Hematopoietic multipotent progenitor cell (in vitro differentiated cells): ENCODE measurements at regions not wholly inside any gene's neighbourhood (a gene's known extent, or its start where the extent isn't known, plus 50 kb on each side); places are given as distances from the start of the nearest gene placed in this dataset.

ENCODE experiments used
- DNase-seq, 3 donors: peaks; one replicate each; pipeline ENCODE4 v3.0.0-alpha.2; 2011 to 2015; ENCODE audit warnings: low read depth in 2 of 3, low spot score in 2 of 3

DNA sequence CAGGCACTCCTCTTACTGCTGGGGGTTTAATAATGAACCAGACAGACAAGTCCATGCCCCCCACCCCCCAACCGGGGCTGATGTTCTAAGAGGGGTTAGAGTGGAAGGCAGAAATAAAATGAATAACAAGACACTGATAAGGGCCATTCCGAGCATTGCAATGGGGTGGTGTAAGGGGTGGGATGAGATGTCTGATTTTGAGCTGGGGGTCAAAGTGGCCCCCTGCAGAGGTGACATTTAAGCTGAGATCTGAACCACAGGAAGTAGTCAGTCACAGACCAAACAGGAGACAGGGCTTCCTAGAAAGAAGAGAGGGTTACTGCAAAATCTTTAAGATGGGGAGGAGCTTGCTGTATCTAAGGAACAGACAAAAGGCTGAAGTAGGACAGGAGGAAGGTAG, 180.6 kb upstream of the SH3BP4 start:
- DNase-seq, result no peak

DNA sequence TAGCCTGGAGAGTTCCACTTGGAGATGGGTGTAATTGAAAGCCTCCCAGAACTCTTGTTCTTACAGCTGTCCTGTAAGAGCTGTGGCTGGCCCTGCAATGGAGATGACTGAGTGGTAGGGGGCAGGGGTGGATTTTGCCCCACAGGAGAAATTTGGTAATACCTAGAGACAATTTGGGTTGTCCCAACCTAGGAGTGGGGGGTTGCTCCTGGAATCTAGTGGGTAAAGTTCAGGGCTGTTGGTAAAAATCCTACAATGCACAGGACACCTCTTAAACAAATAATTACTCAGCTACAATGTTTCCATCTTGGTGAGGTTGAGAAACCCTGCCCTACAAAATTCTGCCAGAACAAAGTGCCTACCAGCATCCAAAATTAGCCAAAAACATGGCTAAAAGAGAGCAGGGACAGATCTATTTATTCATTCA, 181.1 kb upstream of the SH3BP4 start:
- no peak for DNase-seq

DNA sequence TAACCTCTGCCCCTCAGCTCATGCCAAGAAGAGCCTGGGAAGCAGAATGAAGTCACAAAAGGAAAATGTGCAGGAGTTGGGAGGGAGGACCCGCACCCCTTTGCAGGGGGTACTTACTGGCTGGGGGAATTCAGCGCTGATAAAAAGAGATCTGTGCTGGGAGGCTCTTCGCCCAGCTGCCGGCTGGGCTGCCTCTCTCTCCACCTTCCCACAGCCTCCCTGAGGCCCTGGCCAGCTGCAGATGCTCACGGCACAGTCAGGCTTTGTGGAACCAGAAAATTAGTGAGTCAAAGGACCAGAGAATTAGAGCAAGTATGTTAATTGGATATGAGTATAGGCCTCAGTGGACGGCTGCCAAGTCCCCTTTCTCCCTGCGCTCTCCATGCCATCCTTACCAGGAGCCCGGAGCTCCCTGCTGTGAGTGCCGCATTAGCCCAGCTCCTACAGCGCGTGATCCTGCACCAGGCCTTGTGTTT, 181.7 kb upstream of the SH3BP4 start:
- DNase-seq, result no peak

DNA sequence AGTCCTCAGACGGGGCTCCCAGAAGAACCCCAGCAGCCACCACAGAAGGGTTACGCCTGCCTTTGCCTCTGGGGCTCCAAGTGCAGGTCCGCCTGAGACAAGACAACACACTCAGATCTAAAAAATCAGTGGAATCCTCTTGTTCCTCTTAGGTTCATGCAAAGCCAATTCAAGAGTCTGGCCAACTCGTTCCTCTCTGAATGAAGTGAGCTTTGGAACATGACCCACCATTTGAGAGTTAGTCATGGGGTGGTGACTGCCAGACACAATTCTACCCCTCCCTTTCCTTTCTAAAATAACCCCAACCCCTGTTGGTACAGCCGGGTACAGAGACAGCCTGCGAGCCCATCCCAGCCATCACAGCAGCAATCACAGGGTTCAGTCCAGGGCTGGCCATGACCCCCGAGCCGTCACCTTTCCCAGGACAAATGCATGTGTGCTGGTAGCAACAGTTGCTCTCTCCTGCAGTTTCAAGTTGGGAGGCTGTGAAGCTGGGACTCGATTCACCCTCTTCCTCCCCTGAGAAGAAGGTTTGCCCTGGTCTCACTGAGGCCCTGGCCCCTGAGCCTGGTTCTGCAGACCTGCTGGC, 183.1 kb upstream of the SH3BP4 start:
- no peak for DNase-seq

DNA sequence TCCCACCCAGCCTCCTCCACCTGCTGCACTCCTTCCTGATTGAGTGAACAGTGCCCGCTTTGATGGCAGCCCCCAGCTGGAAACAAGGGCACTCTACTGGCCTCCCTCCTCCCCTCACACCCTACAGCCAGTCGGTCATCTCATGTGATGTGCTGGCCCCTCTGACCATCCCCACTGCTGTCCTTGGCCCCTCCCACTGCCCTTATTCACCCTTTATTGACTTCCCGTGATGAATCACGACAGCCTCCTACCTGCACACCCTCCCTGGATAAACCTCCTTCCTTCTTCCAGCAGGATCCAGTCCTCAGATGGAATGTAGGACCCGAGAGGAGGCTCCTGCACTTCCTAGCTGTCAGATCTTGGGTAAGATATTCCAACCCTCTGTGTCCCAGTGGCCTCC, 186.5 kb upstream of the SH3BP4 start:
- no peak for DNase-seq

DNA sequence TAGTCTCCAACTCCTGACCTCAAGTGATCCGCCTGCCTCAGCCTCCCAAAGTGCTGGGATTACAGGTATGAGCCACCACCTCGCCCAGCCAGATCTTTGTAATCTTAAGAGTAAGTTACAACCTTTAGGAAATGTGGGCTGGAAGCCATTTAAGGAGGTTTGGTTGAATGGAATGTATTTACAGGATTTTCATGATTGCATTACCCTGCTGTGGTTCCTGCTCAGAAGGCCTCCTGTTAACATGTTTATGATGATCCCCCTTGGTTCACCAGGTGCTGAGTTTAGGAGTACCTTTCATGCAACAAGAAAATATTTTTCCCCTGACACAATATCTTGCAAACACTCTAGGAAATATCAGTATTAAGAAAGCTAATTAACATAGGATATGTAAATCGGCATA, 187.4 kb upstream of the SH3BP4 start:
- no peak for DNase-seq

DNA sequence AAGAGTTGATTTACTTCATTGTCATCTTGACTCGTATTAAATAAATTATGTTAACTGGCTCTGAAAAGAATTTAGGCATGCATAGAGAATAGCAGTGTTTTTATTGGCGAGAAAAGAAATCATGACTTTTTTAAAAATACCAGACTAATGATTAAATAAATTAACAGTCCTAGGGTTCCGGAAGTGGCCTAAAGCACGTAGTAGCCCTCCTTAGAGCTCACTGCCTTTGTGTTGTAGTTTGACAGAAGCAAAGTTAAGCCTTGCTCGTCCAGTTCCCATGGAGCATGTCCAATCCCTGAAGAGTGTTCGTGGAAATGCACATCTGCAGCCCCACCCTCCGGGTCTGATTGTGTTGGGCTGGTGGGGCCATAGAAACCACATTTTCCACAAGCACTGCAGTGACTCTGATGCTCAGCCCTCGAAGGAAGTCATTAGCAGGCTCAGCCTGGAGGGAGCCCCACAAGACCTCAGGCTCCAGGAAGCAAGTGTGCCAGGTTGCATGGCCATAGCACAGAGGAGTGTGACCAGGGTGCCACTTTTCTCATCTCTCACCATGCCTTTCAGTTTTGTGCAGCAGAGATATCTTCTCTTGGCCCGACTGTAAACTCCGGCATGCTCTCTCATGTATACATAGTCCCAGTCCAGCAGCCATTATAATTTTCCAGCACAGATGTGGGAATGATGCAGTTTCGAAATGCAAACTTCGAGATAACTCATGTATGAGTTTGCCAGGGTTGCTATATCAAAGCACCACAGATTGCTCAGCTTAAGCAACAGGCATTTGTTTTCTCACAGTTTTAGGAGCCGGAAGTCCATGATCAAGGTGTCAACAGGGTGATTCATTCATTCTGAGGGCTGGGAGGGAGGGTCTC, 188.6 kb upstream of the SH3BP4 start:
- DNase-seq, result no peak

DNA sequence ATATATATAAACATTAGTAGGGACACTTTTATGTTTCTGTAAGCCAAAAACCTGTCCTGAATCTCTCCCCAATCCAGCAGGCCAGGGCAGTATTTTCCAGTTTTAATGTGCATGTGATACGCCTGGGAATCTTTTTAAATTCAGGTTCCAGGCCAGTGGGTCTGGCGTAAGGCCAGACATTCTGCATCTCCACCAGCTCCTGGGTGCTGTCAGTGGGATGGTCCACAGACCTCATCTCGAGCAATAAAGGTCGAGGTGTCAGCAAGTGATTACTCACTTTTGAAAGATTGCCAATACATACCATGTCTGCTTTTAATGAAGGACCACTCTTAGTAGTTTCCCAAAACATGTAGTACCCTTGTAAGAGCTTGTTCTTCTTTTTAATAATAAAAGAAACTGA, 189.9 kb upstream of the SH3BP4 start:
- no peak for DNase-seq

DNA sequence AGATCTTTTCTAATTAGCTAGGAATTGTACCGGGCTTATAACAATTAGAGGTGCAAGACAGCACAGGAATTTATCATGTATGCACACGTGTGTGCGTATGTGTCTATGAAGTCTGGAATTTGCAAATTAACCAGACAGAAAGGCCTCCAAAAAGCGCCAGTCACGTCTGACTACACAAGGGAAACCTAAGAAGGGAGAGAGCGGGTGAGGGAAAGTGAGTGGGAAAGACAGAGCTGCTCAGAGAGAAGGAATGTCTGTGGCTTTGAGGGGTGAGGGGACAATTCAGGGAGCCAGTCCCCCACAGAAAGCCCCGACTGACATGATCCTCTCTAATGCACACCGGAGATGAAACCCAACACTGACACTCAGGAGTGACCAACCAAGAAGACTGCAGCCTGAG, 197.7 kb upstream of the SH3BP4 start:
- DNase-seq, result no peak

DNA sequence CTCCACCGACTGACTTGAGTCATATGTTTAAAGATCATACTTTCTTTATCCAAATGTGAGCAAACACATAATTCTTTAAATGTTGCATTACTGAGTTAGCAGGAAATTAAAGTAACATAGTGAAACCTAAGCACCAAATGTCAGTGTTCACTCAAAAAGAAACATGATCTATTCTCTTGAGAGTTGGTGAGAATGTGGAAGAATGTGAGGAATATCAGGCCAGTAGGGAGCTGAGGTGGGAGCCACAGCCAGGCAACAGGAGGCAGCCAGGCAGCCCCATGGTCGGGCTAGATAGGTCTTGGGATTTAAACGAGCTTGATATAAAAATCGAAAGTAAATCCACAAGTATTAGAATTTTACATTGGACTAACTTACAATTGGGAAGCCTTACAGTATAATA, 198.1 kb upstream of the SH3BP4 start:
- no peak for DNase-seq

DNA sequence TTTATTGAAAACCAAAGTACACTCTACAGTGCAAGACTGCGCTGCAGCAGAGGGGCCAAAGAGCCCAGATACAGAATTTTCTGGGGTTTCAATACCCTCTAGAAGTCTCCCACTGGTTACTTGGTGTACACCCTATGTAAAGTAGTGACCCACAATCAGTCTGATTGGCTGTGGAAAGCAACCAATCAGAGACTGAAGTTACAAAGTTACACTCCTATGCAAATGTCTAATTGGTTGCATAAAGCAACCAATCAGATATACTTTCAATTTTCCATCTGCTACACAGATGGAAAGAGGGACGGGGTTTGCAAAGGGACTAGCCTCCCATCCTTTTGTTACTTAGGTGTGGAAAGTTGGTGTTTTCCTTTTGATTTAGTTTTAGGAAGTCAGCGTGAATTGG, 198.9 kb upstream of the SH3BP4 start:
- no peak for DNase-seq

DNA sequence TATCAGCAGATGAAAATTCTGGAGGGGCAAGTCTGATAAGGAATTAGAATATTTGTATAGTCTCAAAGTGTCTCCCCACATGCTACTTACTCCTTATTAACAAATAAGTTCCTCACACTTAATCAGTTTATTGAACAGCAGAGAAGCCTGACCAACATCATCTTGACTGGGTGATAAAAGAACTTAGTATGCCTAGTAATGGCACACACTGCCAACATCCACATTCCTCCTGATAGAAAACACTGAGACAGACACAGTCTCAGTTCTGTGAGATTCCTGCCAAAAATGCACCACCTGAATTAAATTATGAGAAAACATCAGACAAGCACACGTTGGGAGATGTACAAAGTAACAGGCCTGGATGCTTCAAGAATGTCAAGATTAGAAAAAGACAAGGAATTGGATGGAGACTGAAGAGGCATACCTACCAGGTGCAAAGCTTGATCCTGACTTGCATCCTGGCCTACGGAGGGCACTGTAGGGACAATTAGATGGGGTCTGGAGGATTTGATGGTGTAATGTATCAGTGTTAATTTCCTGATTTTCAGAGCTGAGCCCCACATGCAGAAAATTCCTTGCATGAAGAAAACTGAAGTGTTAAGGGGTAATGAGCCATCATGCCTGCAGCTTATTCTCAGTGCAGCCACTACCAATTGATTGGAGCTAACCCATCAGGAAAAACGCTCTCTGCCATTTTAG, 200.4 kb upstream of the SH3BP4 start:
- DNase-seq, result no peak

DNA sequence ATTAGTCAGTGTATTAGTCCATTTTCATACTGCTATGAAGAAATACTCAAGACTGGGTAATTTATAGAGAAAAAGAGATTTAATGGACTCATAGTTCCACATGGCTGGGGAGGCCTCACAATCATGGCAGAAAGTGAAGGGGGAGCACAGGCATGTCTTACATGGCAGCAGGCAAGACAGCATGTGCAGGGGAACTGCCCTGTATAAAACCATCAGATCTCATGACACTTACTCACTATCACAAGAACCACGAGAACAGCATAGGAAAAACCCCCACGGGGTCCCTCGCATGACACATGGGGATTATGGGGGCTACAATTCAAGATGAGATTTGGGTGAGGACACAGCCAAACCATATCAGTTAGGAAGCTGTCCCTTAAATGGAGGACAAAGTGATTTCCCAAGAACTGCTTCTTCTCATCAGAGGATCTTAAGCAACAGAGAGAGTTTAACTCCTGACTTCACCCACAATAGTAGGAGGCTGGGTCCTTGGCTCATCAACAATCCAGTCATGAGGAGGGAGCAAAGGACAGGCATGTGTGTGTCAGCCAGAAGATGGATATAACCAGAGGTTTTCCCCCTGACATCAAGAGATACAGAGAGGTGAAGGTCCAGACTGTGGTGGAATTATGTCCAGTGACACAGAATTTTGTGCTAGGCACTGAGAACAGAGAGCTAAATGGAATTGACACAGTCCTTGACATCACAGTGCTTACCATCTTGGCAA, 203.8 kb upstream of the SH3BP4 start:
- no peak for DNase-seq

DNA sequence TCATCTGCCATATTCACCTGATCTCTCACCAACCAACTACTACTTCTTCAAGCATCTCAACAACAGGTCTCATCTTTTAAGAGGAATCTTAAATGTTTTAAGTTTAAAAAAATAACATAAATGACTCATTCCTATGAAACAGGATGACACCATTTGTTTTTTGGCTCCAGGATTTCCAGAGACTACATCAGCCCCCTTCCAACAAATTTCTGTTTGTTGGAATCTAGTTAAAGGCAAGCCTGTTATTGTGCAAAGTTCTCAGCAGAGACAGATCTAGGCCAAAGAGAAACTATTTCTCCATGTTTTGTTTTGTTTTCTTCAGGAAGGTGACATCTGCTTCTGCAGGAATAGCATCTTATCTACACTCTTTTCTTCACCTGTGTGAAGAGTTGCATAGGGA, 204.8 kb upstream of the SH3BP4 start:
- DNase-seq, result no peak

DNA sequence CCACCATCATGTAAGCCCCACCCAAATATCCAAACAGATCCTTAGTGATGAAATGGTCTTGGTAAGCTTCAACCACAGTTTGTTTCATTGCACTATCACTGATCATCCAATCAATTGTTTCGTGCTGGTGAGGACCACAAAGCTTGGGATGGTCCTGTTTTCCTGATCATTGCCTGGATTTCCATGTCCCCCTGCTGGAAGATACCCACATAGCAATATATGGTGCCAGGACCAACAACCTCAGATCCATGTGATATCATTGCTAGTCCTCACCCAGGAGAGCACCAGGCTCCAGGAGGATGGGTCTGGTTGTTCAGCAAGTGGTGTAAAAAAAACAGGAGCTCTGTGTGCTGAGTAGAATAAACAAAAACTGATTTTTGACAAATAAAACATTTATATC, 206.5 kb upstream of the SH3BP4 start:
- DNase-seq, result no peak

DNA sequence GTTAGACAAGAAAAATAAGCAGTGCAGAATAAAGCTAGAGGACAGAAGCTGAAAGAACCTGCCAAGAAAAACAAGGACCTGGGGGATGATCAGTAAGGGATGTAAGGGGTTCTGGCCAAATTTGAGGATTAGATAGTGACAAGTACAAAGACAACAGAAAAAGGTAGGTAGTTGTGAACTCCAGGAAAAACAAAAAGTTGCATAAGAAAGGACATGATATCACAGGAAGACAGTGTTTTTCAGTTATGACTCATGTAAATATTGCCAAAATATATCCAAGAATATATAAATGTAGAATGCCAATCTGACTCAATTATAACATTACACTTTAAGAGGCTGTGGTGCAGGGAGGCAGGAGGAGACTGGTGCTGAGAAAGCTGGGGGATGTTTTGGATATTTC, 209.8 kb upstream of the SH3BP4 start:
- DNase-seq, result no peak

DNA sequence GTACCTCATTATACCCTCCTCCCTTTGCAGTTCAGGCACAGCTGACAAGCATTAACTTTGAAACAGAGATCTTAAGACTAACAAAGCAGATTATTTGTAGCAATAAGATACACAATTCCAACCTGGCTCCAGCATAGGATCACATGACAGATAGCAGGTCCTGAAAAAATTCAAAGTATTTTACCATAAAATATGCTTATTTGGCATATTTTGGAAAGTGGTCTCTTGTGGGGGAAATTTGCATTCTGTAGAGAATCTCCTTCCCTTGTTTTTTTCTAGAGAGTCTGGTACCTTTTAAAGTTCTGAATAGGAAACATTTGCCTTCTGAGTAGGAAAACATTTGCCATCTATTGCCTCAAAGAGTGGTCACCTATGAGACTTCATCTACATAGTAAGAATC, 212.8 kb upstream of the SH3BP4 start:
- DNase-seq, result no peak

DNA sequence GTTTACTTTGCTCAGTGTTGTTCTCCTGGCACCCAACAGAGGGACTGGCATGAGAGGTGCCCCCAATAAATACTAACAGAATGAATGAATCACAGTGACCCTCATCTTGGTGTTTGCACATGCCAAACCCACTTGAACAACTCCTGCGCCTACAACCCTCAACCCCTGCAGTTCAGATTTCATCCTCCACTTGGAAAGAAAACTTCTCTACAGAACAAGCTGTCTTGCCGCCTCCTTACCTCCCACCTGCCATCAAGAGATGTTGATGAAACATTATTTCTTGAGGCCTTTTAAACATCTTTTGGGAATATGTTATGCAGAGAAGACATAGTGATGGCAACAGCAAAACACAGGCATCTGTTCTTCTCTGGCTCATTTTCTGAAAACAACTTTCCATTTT, 216.0 kb upstream of the SH3BP4 start:
- no peak for DNase-seq

DNA sequence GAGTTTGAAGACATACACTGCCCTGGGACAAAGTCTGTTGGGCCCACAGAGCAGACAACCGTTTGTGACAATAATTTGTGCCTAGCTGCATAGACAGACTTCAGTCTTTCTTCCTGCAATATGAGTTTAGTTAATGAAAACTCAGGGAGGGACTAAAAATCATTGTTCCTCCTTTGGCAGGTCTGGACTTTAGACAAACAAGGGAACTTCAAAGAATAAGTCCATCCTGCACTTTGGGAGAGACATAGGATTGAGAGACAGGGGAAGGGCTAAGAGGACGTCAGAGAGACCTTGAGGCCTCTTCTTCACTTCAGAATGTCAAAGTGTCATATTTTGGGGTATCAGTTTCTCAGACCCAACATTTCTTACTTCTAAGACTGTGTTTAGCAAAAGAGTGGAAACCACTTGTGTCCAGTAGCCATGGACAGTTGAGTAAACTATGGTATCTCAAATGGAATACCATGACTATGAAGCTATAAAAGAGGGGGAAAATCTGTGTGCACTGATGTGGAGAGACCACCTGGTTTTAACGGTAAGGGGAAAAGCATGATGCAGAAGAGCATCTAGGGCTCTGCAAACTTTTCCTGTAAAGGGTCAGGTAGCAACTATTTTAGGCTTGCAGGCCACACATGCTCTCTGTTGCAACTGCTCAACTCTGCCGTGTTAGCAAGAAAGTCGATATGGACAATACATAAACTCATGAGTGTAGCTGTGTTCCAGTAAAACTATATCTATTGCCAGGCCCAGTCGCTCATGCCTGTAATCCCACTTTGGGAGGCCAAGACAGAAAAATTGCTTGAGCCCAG, 217.8 kb upstream of the SH3BP4 start:
- no peak for DNase-seq

DNA sequence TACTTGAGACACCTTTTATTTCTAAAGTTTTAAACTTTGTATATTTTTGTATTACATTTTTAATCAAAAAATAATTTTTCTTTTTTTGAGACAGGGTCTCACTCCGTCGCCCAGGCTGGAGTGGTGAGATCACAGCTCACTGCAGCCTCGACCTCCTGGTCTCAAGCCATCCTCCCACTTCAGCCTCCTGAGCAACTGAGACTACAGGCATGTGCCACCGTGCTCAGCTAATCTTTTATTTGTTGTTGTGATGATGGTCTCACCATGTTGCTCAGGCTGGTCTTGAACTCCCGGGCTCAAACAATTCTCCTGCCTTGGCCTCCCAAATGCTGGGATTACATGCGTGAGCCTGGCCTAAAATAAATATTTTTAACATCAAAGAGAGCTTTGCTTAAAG, 218.7 kb upstream of the SH3BP4 start:
- no peak for DNase-seq
